ENCODE measurements at regions not wholly inside any gene's neighbourhood (a gene's known extent, or its start where the extent isn't known, plus 50 kb on each side); places are given as distances from the start of the nearest gene placed in this dataset.

DNA sequence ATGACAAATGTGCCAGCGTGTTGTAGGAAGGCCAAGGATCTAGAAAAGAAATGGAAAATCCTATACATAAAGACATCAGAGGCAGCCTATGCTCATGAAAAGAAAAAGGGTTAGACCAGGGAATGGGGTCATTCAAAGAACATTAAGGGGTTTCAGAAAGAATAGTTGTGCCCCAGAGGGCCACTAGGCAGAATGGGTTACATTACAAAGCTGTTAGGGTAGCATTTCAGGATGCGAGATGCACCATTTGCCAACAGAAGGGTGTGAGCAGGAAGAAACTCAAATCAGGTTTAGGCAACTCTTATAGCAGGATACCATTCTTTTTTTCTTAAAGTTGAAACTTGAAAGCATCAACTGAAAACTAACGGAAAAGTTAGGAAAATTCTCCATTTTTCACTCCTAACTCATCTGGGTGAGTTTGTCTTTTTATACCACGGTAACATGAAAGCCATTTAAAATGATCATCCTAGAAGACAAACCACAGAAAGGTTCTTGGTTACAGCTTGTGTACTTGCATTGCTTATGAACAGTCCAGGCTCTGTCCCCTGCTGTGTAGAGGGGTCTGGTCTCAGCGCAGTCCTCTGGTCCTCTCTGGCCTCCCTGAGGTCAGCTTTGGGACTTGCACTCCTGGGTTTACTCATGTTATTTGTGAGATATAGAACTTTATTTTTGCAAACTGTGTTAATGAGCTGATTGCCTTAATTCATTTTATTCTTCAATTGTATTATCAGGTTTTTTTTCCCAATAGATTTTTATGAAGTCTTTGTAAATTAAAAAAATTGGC lies 209.1 kb downstream of the DACT1 start:
- DNase-seq (ENCODE audit: low spot score), result no peak

DNA sequence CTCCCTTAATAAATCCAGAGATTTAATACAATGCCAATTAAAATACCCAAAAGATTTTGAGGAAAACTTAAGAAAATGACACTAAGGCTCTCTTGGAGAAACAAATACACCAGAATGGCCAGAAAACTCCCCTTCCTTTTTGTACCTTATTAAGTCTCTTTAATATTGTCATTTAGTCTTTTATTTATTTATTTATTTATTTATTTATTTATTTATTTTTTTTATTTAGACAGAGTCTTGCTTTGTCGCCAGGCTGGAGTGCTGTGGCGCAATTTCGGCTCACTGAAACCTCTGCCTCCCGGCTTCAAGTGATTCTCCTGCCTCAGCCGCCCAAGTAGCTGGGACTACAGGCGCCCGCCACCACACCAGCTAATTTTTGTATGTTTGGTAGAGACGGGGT lies 210.6 kb downstream of the DACT1 start:
- DNase-seq (ENCODE audit: low spot score), result no peak

DNA sequence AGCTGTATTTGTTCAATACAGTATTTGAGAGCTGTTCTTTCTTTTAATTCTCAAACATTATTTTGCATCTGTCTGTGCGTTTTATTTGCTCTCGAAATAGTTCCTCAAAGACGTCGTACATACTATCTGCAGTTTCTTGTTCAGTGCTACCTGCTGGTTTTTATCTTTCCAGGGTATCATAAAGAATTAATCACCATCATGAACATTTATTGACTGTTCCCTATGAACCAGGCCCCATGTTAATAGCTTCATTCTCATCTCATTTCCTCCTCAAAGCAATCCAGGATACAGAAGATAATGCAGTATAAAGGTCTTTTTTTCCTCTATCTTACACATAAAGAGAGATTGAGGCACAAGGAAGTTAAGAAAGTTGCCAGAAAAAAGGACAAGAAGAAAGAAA lies 211.8 kb downstream of the DACT1 start:
- no peak for DNase-seq (ENCODE audit: low spot score)

DNA sequence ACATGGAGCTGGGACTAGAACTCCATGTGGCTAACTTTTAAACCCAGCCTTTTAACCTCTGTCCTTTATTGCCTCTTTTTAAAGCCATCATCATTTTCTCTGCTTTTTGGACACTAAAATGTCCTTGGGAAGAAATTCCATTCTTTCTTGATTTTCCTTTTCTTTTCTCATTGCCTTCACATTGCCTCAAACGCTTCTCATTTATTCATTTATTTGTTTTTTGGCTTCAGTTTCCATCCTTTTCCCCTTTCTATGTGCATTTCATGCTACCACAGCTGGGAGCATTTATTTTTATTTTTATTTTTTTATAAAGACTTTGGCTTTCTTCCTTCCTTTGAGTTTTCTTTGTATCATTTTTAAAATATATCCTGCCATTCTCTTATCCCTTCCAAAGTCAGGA lies 212.2 kb downstream of the DACT1 start:
- no peak for DNase-seq (ENCODE audit: low spot score)

DNA sequence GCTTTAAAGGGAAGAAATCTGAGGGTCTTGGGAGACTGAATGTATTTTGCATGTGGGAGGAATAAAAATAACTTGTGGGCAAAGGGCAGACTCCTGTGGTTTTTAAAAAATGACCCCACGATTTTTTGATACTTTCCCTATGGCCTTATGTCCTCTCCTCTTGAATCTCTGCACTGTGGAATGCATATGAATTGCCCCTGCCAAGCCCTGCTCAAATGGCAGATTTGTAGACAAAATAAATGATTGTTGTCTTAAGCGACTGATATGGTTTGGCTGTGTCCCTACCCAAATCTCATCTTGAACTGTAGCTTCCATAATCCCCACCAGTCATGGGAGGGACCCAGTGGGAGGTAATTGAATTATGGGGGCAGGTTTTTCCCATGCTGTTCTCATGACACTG lies 223.8 kb downstream of the DACT1 start:
- no peak for DNase-seq (ENCODE audit: low spot score)

DNA sequence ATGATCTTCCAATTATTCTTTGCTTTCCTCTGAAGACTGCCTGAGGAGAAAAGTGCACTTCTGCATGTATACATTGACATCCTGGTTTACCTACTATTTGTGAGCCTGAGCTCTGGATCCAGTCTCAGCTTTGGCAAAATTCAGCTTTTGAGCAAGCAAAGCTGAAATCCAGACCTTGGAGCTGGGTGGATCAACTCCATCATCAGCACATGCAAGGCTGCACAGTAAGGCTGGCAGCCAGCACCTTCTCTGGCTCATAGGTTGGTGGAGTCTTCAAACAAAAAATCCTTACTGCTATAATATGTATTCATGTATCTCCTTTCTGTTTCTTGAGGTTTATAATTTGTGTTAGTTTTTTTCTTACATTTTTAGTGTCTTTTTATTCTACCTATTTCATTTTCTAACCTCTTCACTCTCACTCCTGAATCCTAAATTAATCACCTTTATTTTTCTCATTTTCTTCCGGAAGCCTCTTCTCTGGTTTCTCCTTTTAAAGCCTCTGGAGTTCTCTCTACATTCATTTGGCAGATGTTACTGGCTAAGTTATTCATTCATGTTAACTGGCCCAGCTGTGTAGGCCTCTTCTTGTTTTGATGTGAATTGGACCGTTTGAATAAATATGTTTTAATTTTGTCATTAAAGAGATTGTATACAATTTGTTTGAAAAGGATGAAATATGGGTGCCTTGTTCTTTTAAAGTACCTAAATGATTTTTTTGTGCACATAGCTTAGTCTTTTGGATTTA lies 224.8 kb downstream of the DACT1 start:
- DNase-seq (ENCODE audit: low spot score), result no peak

DNA sequence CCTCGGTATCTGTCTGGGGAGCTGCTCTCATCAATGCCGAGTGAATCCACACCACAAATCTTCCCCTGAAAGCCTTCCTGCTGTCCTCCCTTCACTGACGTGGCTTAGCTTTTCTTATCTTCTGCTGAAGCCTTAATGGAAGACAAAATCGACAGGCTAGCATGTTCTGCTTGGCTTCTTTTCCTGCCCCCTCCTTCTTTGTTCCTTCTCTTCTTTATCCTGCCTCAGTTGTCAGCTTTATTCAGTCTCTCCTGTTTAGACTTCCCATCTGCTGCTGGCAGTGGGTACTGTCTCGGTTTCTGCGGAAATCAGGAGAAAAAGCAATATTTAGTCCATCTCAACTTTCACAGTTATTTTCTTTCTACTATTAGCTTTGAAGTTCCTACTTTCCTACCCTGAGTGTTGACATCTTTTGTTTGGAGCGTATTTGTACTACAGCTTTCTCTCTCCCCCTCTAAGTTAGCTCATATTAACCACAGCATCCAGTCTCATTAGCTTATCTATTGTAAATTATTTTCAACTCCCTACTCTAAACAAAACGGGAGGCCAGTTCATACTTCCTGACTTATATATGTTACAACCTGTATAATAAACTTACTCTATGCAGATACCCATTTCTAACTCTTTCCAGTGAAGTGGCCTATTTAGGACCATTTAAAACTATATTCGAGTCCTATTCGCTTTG lies 226.0 kb downstream of the DACT1 start:
- no peak for DNase-seq (ENCODE audit: low spot score)

DNA sequence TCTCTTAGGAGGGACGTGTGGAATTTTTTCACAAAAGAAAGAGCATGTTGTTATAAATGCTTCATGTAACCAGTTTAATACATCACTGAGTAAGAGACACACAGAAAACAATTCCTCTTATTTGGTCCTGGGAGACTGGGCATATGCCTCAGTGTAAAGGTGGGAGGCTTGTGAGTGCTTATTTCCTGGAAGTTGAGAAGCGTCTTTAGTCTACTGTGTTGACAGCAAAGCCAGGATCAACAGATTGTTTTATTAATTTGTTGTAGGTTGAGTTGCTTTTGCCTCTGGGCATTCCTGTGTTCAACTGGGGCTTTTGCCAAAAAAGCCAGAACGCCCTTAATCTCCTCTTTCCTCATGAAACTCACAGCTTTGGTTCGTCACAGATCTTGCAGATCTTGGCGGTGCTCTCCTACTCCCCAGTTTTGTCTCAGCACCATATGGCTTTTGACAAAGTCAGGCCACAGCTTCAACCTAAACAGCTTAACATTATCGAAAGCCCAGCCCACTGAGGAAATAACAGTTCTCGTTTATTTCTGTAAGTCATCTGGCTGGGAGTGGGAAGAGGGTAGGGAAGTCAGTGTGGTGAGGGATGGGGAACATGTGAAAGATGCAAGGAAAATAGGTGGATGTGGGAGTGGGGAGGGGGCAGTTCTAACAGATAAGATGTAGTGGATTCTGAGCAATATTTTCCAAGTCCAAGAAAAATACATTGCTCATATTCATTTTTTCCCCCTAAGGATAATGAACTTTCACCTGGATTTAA lies 227.2 kb downstream of the DACT1 start:
- no peak for DNase-seq (ENCODE audit: low spot score)

DNA sequence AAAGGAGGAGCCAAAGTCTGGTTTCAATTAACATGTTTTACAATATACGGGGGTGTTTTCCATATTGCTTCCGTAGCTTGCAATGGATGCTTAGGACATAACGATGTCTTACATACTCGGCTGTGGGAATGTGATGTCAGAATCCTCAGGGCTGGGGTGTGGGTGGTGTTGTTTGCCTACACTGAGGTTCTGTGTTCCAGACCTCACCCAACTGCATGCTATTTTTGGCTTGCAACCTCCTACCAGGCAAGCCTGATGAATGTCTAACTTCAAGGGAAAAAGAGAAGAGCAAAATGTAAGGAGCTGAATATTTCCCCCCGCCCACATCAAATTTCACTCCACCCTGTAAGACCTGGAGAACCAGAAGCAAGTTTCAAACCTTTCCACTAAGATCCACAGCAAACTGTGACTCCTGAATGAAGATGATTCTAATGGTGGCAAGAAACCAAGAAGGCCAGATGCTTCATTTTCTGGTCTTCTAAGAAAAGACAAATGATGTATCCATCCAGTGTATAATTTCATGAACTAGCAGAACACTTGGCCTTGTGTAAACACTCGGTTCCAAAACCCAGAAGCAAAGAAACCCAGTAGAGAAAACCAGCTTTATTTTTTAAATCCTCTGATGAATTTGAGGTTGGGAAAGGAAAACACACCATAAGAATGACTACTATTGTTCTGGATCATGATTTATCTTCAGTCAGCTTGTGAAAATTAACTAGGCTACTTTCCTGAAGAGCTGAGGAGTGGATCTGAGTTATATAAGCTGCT lies 227.9 kb downstream of the DACT1 start:
- DNase-seq (ENCODE audit: low spot score), result no peak

DNA sequence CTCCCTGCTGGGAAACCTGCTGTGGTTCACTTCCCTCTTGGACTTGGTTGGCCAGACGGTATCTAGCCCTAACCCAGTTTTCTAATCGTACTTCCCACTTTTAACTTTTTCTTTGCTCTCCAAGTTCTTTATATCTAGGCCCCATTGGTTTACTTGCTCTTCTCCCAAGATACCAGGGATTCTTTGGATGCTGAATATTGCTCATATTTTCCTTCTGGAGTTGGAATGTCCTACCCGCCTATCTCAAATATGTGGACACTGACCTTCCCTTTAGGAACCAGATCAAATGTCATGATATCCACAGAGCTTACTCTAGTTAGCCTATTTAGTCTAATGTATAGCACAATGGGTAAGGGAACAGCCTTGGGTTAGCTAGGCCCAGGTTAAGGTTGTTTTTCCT lies 228.6 kb downstream of the DACT1 start:
- DNase-seq (ENCODE audit: low spot score), result no peak

DNA sequence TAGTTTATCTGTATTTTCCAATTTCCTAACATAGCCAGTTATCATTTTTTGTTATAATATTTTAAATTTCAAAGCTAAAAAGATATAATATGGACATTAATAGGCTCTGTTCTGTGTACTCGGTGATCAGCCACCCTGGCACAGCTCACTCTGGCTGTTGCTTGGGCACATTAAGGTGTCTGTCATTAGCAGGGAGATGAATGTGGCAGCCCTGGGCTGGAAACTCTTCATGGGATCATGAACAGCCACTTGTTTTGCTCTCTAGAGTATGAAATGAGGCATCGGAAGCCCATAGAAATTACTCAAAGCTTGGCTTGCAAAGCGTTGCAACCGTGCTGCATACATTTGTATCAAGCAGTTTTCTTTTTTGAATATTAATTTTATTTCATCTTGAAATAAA lies 233.2 kb downstream of the DACT1 start:
- DNase-seq (ENCODE audit: low spot score), result no peak

DNA sequence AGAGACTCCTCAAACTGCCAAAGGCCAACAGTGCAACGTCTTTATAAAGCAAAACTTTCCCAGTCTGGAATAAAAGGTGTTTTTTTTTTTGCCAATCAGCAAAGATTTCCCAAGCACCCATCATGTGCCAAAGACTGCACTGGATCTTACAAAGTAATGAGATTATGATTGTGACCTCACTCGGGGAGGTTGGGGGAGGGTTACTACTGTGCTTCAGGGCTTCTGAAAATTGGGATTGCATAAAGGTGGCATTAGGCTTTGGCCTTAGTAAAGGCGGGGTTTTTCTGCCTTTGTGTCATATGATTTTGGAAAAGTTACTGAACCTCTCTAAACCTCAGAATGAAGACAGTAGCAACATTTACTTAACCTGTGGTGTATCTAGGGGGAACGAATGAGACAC lies 233.8 kb downstream of the DACT1 start:
- no peak for DNase-seq (ENCODE audit: low spot score)

DNA sequence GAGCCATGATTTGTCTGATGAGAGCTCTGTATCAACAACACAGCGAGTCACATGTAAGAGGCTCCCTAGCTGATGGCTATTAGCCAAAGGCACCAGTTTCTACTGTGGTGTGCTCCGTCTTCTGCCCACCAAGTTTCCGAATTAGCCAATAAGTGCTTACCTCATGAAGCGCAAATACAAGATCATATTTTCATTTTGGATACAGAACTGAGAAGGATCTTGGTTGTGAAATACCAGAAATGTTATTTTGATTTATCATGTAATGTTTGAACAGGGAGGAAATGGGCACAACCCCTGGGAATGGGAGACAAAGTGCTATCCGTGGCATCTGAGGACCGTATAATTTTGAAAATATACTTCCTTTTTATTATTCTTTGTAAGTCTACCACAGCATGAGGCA lies 234.3 kb downstream of the DACT1 start:
- DNase-seq (ENCODE audit: low spot score), result no peak

DNA sequence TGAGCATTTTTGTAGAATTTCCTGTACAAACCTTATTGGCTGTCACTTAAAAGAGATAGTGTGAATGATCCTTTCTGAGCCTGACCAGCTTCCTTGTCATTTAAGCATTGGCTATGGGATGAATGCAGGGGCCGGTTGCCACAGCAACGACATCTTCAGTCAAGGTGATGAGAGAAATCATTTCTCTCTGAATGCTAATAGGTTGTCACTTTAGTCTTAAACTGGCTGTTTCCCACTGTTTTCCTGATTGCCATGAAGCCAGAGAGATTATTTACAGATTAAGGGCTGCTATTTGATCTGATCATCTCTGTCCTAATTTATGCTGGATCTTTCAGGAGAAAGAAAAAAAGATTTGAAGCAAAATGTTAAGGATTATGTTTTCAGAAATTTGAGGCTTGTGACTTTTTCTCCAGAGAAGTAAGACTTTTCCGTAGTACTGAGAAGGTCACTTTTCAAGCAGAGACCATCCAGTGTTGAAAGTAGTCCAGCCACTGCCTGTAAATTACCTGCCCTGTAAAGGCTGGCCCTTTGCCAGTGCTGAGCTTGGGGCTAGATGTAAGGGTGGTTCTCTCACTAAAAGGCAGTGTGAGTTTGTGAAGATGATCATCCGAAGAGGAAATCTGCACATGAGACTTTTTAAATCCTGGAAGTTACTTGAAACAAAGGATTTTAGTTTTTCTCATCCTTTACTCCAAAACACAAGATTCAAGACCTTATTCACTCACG lies 235.6 kb downstream of the DACT1 start:
- no peak for DNase-seq (ENCODE audit: low spot score)

DNA sequence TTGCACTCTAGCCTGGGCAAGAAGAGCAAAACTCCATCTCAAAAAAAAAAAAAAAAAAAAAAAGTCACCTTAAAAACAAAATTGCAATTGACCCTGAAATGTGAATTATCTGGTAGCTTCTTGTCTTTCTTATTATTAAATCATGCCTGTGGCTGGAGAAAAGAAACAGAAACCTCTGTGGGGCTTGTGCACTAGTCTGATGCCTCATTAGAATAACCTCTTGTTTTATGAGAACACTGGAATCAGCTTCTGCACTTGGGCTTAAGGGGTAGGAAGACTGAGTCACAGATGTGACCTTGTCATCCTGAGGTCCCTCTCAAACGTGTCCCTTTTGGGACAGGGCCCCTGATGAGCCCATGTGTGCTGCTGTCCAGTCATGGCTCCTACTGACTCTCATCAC lies 237.9 kb downstream of the DACT1 start:
- no peak for DNase-seq (ENCODE audit: low spot score)

DNA sequence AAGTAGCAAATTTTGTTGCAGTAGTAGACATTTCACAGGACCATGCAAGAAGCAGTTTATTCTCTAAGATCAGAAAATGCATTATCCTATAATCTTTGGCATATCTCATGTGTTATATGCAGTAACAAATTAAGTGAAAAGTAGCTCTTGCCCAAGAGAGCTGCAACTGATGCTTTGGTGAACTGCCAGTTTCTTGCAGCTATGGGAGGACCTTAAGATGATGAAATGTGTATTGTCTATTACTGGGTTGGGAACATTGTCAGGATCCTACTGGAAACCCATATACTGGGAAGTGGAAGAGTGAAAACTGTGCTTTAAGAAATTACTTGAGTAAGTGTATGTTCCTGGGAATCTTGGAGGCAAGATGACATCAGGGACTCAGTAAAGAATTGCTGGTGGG lies 238.8 kb downstream of the DACT1 start:
- DNase-seq (ENCODE audit: low spot score), result no peak

DNA sequence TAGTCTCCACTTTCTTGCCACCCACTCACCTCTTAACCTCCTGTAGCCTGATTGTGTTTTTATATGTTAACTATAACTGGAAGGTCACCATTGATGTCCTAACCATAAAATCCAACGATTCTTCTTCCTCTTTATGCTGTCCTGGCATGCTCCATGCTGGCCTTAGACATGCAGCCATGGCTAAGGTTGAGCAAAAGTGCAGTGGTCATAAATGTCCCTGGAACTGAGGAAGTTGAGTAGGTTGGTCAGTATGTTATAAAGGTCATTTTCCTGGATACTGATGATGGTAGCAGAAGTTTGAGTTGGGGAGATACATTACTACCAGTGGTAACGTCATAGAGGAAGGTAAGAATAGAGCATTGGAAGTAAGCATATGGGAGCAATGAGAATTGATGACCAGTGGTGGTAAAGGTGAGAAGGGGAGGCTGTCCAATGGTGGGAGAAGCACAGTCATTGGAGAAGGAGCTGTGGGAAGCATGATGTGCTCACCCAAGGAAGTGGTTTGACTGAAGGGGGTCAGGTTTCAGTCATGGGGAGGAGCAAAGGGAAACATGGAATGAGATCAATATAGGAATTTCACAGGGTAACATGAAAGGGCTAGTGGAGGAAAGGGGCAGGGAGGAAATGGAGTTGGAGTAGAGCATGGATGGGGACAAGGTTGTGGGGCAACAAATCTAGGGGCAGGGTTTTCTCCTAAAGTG lies 240.8 kb downstream of the DACT1 start:
- DNase-seq (ENCODE audit: low spot score), result no peak

DNA sequence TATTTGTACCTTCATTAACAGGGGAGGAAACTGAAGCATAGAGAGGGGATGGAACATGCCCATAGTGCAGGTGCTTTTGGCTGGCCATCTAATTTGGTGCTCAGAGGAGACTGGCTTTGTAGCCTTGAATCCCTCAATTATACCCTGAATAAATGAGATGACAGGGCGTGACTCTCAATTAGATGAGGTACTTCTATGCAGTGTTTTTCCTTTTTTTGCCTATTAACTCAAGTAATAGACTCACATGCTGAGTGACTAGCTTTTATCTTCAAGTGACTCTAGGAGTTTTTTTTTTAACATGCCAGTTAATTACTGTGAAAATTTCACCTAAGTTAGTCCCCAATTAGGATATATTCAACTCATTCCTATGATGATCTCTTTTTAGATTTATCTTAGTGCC lies 243.7 kb downstream of the DACT1 start:
- DNase-seq (ENCODE audit: low spot score), result no peak

DNA sequence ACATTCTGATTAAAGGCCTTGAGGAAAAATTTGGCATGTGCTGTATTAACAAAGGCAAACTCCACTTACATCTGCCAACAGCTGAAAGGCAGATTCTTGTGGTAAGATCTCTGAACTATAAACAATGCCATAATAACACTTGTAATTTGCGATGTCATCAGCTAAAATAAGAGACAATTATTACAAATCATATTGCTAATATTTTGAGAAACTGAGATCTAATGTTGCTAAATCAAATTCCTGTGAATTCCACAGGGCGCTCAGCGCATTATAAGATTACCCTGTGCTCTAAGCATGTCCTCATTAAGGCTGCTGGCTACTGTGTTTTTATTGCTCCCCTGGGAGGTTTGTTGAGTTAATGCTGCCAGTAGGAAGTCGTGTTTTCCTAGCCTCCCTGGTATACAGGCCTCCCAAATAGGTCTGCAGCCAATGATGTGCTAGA lies 244.8 kb downstream of the DACT1 start:
- DNase-seq (ENCODE audit: low spot score), result no peak

DNA sequence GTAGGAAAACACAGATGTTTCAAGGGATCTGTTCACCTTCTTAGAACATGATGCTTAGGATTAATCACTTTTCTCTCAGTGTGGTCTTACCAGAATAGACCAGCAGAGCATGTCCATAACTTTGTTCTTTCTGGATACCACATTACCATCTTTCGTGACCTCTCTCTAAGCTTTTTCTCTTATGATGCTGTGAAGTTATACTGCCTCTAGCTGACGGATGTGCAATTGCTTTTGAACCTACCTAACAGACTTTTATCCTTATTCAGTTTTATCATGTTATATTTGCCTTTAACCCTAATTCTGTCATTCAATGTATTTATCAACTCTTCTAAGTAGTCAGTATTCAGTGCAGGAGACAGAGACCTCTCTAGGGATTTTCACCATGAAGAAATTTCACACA lies 246.7 kb downstream of the DACT1 start:
- DNase-seq (ENCODE audit: low spot score), result no peak

All from CD4-positive, alpha-beta T cell treated with Interleukin-2 at 100 ng/mL for 4 hours (primary cell).